ENCODE measurements at regions not wholly inside any gene's neighbourhood (a gene's known extent, or its start where the extent isn't known, plus 50 kb on each side); places are given as distances from the start of the nearest gene placed in this dataset.

DNA sequence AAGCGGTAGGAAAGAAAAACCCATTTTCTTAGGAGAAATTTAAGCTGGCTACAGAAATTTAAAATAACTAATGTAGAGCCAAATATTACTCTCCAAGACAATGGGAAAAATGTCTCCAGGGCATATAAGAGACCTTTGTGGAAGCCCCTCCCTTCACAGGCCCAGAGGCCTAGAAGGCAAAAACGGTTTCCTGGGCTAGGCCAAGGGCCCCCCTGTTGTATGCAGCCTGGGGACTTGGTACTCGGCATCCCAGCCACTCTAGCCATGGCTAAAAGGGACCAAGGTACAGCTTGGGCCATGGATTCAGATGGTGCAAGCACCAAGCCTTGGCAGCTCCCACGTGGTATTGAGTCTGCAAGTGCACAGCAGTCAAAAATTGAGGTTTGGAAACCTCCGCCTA, 90.1 kb downstream of the CGGBP1 start:
- H3K9ac ChIP-seq (ENCODE audit: low read length) = no peak overlapping the region
- no peaks in the 10 kb centered on the region for H3K79me2 ChIP-seq (ENCODE audit: low read length)
- no peaks in the 10 kb centered on the region for H3K4me1 ChIP-seq (ENCODE audit: low read length)
- H3K27me3 ChIP-seq (ENCODE audit: low read depth, low read length) = no peaks in the 10 kb centered on the region
- no peaks in the 10 kb centered on the region for H4K20me1 ChIP-seq (ENCODE audit: insufficient read depth, low read length)
- no peak overlapping the region for H3K4me2 ChIP-seq (ENCODE audit: low read length)
- TF ChIP-seq, protein P1, sequence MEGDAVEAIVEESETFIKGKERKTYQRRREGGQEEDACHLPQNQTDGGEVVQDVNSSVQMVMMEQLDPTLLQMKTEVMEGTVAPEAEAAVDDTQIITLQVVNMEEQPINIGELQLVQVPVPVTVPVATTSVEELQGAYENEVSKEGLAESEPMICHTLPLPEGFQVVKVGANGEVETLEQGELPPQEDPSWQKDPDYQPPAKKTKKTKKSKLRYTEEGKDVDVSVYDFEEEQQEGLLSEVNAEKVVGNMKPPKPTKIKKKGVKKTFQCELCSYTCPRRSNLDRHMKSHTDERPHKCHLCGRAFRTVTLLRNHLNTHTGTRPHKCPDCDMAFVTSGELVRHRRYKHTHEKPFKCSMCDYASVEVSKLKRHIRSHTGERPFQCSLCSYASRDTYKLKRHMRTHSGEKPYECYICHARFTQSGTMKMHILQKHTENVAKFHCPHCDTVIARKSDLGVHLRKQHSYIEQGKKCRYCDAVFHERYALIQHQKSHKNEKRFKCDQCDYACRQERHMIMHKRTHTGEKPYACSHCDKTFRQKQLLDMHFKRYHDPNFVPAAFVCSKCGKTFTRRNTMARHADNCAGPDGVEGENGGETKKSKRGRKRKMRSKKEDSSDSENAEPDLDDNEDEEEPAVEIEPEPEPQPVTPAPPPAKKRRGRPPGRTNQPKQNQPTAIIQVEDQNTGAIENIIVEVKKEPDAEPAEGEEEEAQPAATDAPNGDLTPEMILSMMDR (IDR thresholded peaks at IDR 0.05; ENCODE audit: low read depth, low read length) = no peak
- no peaks in the 10 kb centered on the region for H3K9me3 ChIP-seq (ENCODE audit: insufficient read depth, low read length)
- no peak overlapping the region for H2AFZ ChIP-seq (ENCODE audit: low read depth, low read length)
- H3K4me3 ChIP-seq (ENCODE audit: low read length) = no peak overlapping the region
- no peak overlapping the region for H3K27ac ChIP-seq (ENCODE audit: low read length)
- H3K36me3 ChIP-seq (replicated peaks; ENCODE audit: low read depth, low read length) = no peaks in the 10 kb centered on the region

DNA sequence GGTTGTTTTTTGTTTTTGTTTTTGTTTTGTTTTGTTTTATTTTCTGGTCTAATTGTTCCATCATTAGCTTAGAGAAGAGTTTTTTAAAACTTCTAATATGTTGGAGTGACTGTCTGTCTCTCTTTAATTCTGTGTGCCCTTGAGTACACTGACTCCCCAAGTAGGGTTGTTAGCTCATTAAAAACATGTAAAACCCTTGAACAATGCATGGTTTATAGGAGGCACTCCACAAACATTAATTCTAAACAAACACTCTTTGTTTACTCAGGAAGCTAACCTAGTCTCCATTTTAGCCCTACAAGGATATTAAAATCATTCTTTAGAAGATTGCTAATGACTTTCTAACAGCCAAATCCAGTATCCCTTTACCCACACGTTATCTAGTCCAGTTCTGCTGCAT, 100.5 kb downstream of the CGGBP1 start:
- Histone ChIP-seq H3K27ac (ENCODE audit: low read length) (no peak overlapping the region), H3K4me3 (ENCODE audit: low read length) (no peak overlapping the region), H3K4me1 (ENCODE audit: low read length) (no peaks in the 10 kb centered on the region), H3K9ac (ENCODE audit: low read length) (no peak overlapping the region), H2AFZ (ENCODE audit: low read depth, low read length) (no peak overlapping the region), H3K79me2 (ENCODE audit: low read length) (no peaks in the 10 kb centered on the region), H3K4me2 (ENCODE audit: low read length) (no peak overlapping the region), H3K36me3 (replicated peaks; ENCODE audit: low read depth, low read length) (no peaks in the 10 kb centered on the region), H3K27me3 (ENCODE audit: low read depth, low read length) (no peaks in the 10 kb centered on the region), H3K9me3 (ENCODE audit: insufficient read depth, low read length) (no peaks in the 10 kb centered on the region), H4K20me1 (ENCODE audit: insufficient read depth, low read length) (no peaks in the 10 kb centered on the region)
- TF ChIP-seq, protein P1 (IDR thresholded peaks at IDR 0.05; ENCODE audit: low read depth, low read length) = no peak
- TF ChIP-seq EZH2phosphoT487 (IDR thresholded peaks at IDR 0.05; ENCODE audit: low read depth) = no peak

DNA sequence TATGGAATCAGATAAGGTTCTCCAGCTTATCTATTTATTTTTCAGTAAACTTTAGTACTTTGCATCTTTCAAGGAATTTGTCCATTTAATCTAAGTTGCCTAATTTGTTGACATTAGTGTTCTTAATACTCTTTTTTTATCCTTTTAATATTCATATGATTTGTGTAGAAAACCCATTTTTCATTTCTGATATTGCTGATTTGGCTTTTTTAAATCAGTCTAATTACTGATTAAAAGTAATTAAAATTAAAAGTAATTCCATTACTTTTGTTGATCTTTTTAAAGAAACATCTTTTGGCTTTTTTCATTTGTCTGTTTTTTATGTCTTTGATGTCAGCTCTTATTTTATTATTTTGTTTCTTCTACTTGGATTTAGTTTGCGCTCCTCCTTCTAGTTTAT, 101.2 kb downstream of the CGGBP1 start:
- Histone ChIP-seq H3K4me2 (ENCODE audit: low read length) (no peak overlapping the region), H3K4me3 (ENCODE audit: low read length) (no peak overlapping the region), H4K20me1 (ENCODE audit: insufficient read depth, low read length) (no peaks in the 10 kb centered on the region), H3K27ac (ENCODE audit: low read length) (no peak overlapping the region), H3K27me3 (ENCODE audit: low read depth, low read length) (no peaks in the 10 kb centered on the region), H3K9me3 (ENCODE audit: insufficient read depth, low read length) (no peaks in the 10 kb centered on the region), H2AFZ (ENCODE audit: low read depth, low read length) (no peak overlapping the region), H3K4me1 (ENCODE audit: low read length) (no peaks in the 10 kb centered on the region), H3K79me2 (ENCODE audit: low read length) (no peaks in the 10 kb centered on the region), H3K36me3 (replicated peaks; ENCODE audit: low read depth, low read length) (no peaks in the 10 kb centered on the region), H3K9ac (ENCODE audit: low read length) (no peak overlapping the region)
- TF ChIP-seq, protein P1 (IDR thresholded peaks at IDR 0.05; ENCODE audit: low read depth, low read length) = no peak
- no peak for TF ChIP-seq EZH2phosphoT487 (IDR thresholded peaks at IDR 0.05; ENCODE audit: low read depth)

DNA sequence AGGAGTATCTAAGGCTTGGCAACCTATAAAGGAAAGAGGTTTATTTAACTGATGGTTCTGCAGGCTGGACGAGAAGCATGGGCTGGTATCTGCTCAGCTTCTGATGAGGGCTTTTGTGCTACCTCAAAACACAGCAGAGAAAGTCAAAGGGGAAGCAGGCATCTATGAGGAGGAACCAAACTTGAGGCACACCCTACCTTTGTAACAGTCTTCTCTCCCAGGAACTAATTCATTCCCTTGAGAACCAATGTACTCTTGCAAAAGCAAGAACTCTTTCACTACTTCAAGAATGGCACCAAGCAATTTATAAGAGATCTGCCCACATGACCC, 109.0 kb downstream of the CGGBP1 start:
- Histone ChIP-seq H3K27ac (ENCODE audit: low read length) (no peak overlapping the region), H3K79me2 (ENCODE audit: low read length) (no peaks in the 10 kb centered on the region), H3K4me2 (ENCODE audit: low read length) (peak overlapping the region; percentile 34), H4K20me1 (ENCODE audit: insufficient read depth, low read length) (no peaks in the 10 kb centered on the region), H2AFZ (ENCODE audit: low read depth, low read length) (peak overlapping the region; percentile 79), H3K36me3 (replicated peaks; ENCODE audit: low read depth, low read length) (no peaks in the 10 kb centered on the region), H3K9ac (ENCODE audit: low read length) (no peak overlapping the region), H3K4me3 (ENCODE audit: low read length) (peak overlapping the region; percentile 35), H3K4me1 (ENCODE audit: low read length) (peaks cover 9% of the 10 kb centered on the region), H3K27me3 (ENCODE audit: low read depth, low read length) (no peaks in the 10 kb centered on the region), H3K9me3 (ENCODE audit: insufficient read depth, low read length) (no peaks in the 10 kb centered on the region)
- no peak for TF ChIP-seq EZH2phosphoT487 (IDR thresholded peaks at IDR 0.05; ENCODE audit: low read depth)
- TF ChIP-seq, protein P1 (IDR thresholded peaks at IDR 0.05; ENCODE audit: low read depth, low read length) = no peak

Measured in OCI-LY3 (cell line).